Transverse colon (tissue), 3 donors: ENCODE measurements at regions not wholly inside any gene's neighbourhood (a gene's known extent, or its start where the extent isn't known, plus 50 kb on each side); places are given as distances from the start of the nearest gene placed in this dataset.

ENCODE experiments used
- EP300 ChIP-seq: sonication (generic); formaldehyde crosslinking; IDR thresholded peaks from one replicate; pipeline ENCODE4 v1.6.1; 2017; ENCODE audit warnings: antibody characterized with exemption, low read depth
- POLR2A ChIP-seq: fragments of 450-650 bp; IDR thresholded peaks from one replicate; pipeline ENCODE4 v1.6.1; 2016; ENCODE audit warnings: antibody characterized with exemption, mild to moderate bottlenecking, moderate library complexity
- TF ChIP-seq, protein P1 (sequence below), 5 experiments: fragments of 200-600 bp in 3 of 5; fragments of 450-650 bp in 2 of 5; sonication (generic) in 3 of 5; IDR thresholded peaks; 1 replicate in 2 of 5; 2 replicates in 3 of 5; pipeline ENCODE4 v1.5.1; 2016 to 2017; ENCODE audit warnings: antibody characterized with exemption in 5 of 5, inconsistent platforms in 3 of 5, mild to moderate bottlenecking in 2 of 5, moderate library complexity in 1 of 5

DNA sequence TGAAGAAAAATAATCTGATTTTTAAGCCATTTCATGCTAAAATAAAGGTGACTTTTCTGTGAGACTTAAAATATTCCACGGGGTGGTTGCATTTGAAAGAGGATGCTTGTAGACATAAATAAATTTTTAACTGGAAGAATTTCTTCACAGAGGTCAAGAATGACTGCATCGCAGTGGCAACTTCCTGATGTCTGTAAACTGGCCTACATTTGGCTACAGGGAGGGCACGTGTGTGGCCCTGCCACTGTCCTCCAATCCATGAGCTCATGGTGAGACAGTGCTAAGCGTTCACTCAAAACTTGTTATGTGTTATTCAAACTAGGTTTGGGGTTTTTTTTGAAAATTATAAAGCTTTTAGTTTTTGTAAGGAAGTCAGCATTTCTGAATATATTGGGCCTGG is 1089.3 kb downstream of the EFNB2 start:
- TF ChIP-seq, protein P1, sequence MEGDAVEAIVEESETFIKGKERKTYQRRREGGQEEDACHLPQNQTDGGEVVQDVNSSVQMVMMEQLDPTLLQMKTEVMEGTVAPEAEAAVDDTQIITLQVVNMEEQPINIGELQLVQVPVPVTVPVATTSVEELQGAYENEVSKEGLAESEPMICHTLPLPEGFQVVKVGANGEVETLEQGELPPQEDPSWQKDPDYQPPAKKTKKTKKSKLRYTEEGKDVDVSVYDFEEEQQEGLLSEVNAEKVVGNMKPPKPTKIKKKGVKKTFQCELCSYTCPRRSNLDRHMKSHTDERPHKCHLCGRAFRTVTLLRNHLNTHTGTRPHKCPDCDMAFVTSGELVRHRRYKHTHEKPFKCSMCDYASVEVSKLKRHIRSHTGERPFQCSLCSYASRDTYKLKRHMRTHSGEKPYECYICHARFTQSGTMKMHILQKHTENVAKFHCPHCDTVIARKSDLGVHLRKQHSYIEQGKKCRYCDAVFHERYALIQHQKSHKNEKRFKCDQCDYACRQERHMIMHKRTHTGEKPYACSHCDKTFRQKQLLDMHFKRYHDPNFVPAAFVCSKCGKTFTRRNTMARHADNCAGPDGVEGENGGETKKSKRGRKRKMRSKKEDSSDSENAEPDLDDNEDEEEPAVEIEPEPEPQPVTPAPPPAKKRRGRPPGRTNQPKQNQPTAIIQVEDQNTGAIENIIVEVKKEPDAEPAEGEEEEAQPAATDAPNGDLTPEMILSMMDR (IDR thresholded peaks at IDR 0.05): no peak
- TF ChIP-seq EP300 (no peak), POLR2A (no peak)
